Smooth muscle cell (in vitro differentiated cells): ENCODE measurements at regions not wholly inside any gene's neighbourhood (a gene's known extent, or its start where the extent isn't known, plus 50 kb on each side); places are given as distances from the start of the nearest gene placed in this dataset.

Source experiments
- DNase-seq: peaks from one replicate; lab custom pipeline; 2025; ENCODE audit not compliant: unreplicated experiment; lab: John Stamatoyannopoulos, UW
- H2AFZ ChIP-seq: fragments of 200-600 bp; sonication (generic); 2 replicates; pipeline ENCODE4 v1.6.0; 2016; ENCODE audit warnings: antibody characterized with exemption, low read depth, mild to moderate bottlenecking
- H3F3A ChIP-seq: fragments of 200-600 bp; sonication (generic); 2 replicates; pipeline ENCODE4 v1.6.0; 2017; ENCODE audit warnings: antibody characterized with exemption, low read depth
- H3K27ac ChIP-seq: fragments of 200-600 bp; sonication (generic); 2 replicates; pipeline ENCODE4 v1.5.1; 2016; ENCODE audit warnings: low read depth, mild to moderate bottlenecking
- H3K27me3 ChIP-seq: fragments of 200-600 bp; sonication (generic); 2 replicates; pipeline ENCODE4 v1.6.1; 2016; ENCODE audit warnings: low read depth, mild to moderate bottlenecking
- H3K36me3 ChIP-seq: fragments of 200-600 bp; sonication (generic); 2 replicates; pipeline ENCODE4 v1.5.1; 2016; ENCODE audit warnings: low read depth
- H3K4me1 ChIP-seq: fragments of 200-600 bp; sonication (generic); 2 replicates; pipeline ENCODE4 v1.5.1; 2016; ENCODE audit warnings: low read depth
- H3K4me2 ChIP-seq: fragments of 200-600 bp; sonication (generic); 2 replicates; pipeline ENCODE4 v1.6.0; 2016; ENCODE audit warnings: mild to moderate bottlenecking
- H3K4me3 ChIP-seq: fragments of 200-600 bp; sonication (generic); 2 replicates; pipeline ENCODE4 v1.5.1; 2016; ENCODE audit warnings: mild to moderate bottlenecking
- H3K79me2 ChIP-seq: fragments of 200-600 bp; sonication (generic); 2 replicates; pipeline ENCODE4 v1.6.0; 2016; ENCODE audit warnings: low read depth, mild to moderate bottlenecking
- H3K9ac ChIP-seq: fragments of 200-600 bp; sonication (generic); 2 replicates; pipeline ENCODE4 v1.6.0; 2016; ENCODE audit warnings: low read depth
- H3K9me3 ChIP-seq: fragments of 200-600 bp; sonication (generic); replicated peaks from 2 replicates; pipeline ENCODE4 v1.5.1; 2016; ENCODE audit warnings: low read depth
- H4K20me1 ChIP-seq: fragments of 200-600 bp; sonication (generic); 2 replicates; pipeline ENCODE4 v1.6.0; 2016; ENCODE audit warnings: low read depth
- CTCF ChIP-seq: fragments of 200-600 bp; sonication (generic); IDR thresholded peaks from 2 replicates; pipeline ENCODE4 v1.5.1; 2017; ENCODE audit warnings: borderline replicate concordance, mild to moderate bottlenecking, antibody characterized with exemption; ENCODE audit not compliant: insufficient read depth, poor library complexity, severe bottlenecking
- WGBS: methylation state at CpG from one replicate; pipeline ENCODE4 v1.1.7; 2016; ENCODE audit warnings: low lambda C conversion rate; 5-methylcytosine and 5-hydroxymethylcytosine counted together

- H3F3A ChIP-seq: no peaks in the 10 kb centered on the region
- 89% methylated on average over 13 of the region's 13 CpGs for WGBS
These were observed 267.8 kb upstream of the FMN2 start for GRCh38 chr1:239823852-239824251.

GRCh38 chr1:239826211-239826610 is 265.5 kb upstream of the FMN2 start:
- no peak overlapping the region for H3K4me3 ChIP-seq
- no peak overlapping the region for H3K4me2 ChIP-seq
- H3K27ac ChIP-seq: no peak overlapping the region
- DNase-seq: no peak
- H3K9ac ChIP-seq: no peak overlapping the region
- no peaks in the 10 kb centered on the region for H3K27me3 ChIP-seq
- no peaks in the 10 kb centered on the region for H4K20me1 ChIP-seq
- no peak overlapping the region for H2AFZ ChIP-seq
- no peaks in the 10 kb centered on the region for H3K36me3 ChIP-seq
- H3K4me1 ChIP-seq: no peaks in the 10 kb centered on the region
- 94% methylated on average over 5 of the region's 5 CpGs for WGBS
- H3K9me3 ChIP-seq: no peaks in the 10 kb centered on the region
- no peaks in the 10 kb centered on the region for H3F3A ChIP-seq
- no peak for TF ChIP-seq CTCF
- no peaks in the 10 kb centered on the region for H3K79me2 ChIP-seq

More at GRCh38 chr1:239823852-239824251, 267.8 kb upstream of the FMN2 start:
- Histone ChIP-seq H3K4me2 (no peak overlapping the region), H3K36me3 (no peaks in the 10 kb centered on the region), H3K9ac (no peak overlapping the region), H3K27ac (no peak overlapping the region), H3K27me3 (no peaks in the 10 kb centered on the region), H3K4me3 (no peak overlapping the region), H4K20me1 (no peaks in the 10 kb centered on the region), H3K4me1 (no peaks in the 10 kb centered on the region), H2AFZ (no peak overlapping the region), H3K79me2 (no peaks in the 10 kb centered on the region), H3K9me3 (no peaks in the 10 kb centered on the region)
- no peak for DNase-seq
- no peak for TF ChIP-seq CTCF

- 88% methylated on average over 1 of the region's 1 CpG for WGBS
These were observed 264.9 kb upstream of the FMN2 start for GRCh38 chr1:239826736-239827135.

More at GRCh38 chr1:239826736-239827135, 264.9 kb upstream of the FMN2 start:
- Histone ChIP-seq H2AFZ (no peak overlapping the region), H3K9ac (no peak overlapping the region), H3K4me2 (no peak overlapping the region), H3K27me3 (no peaks in the 10 kb centered on the region), H3K27ac (no peak overlapping the region), H4K20me1 (no peaks in the 10 kb centered on the region), H3K79me2 (no peaks in the 10 kb centered on the region), H3K4me1 (no peaks in the 10 kb centered on the region), H3K36me3 (no peaks in the 10 kb centered on the region), H3K4me3 (no peak overlapping the region), H3K9me3 (no peaks in the 10 kb centered on the region), H3F3A (no peaks in the 10 kb centered on the region)
- no peak for TF ChIP-seq CTCF
- no peak for DNase-seq
